Endothelial cell of umbilical vein (primary cell): ENCODE measurements at regions not wholly inside any gene's neighbourhood (a gene's known extent, or its start where the extent isn't known, plus 50 kb on each side); places are given as distances from the start of the nearest gene placed in this dataset.

Source experiments
- BruUV-seq: library from RNA; stranded (reverse); fragments of 400-500 nt; replicated peaks from 2 replicates; lab custom pipeline; 2021; lab: Mats Ljungman, UMichigan
- CTCF ChIA-PET: fragments of 300-600, 350-600 bp; sonication (Branson Sonifier 250); formaldehyde crosslinking; loops from one replicate; lab custom pipeline; 2021; ENCODE audit warnings: antibody characterized with exemption, inconsistent platforms; lab: Charles Lee
- POLR2A ChIA-PET: fragments of 300-600, 350-600 bp; sonication (Branson Sonifier 250); formaldehyde crosslinking; loops from one replicate; lab custom pipeline; 2021; ENCODE audit warnings: antibody characterized with exemption, inconsistent platforms; lab: Charles Lee
- DNase-seq: peaks from one replicate; pipeline ENCODE4 v3.0.0-alpha.2; 2011; ENCODE audit warnings: low read depth, low spot score
- FAIRE-seq: peaks from 2 replicates; lab custom pipeline; 2011; peaks lifted over from hg19 to GRCh38; lab: Jason Lieb, UNC
- H2AFZ ChIP-seq: 2 replicates; pipeline ENCODE4 v1.6.0; 2012; ENCODE audit warnings: low read depth, low read length, control low read depth, inconsistent platforms
- H3K27ac ChIP-seq: 2 replicates; pipeline ENCODE4 v1.5.1; 2011; ENCODE audit warnings: low read depth, mild to moderate bottlenecking, control low read depth, low read length, moderate library complexity; ENCODE audit not compliant: insufficient read depth
- H3K27me3 ChIP-seq, 2 experiments: 2 replicates each; pipeline versions ENCODE4 v1.6.0 to v1.6.1; 2011; ENCODE audit warnings: low read length in 2 of 2, mixed read lengths in 1 of 2; ENCODE audit not compliant: control insufficient read depth in 2 of 2, insufficient read depth in 2 of 2
- H3K36me3 ChIP-seq, 2 experiments: 2 replicates in 1 of 2; 3 replicates in 1 of 2; pipeline ENCODE4 v1.5.1; 2011; ENCODE audit warnings: low read length in 2 of 2, mild to moderate bottlenecking in 1 of 2, moderate library complexity in 1 of 2; ENCODE audit not compliant: control insufficient read depth in 2 of 2, insufficient read depth in 2 of 2; ENCODE audit errors: extremely low read depth in 1 of 2
- H3K4me1 ChIP-seq: 3 replicates; pipeline ENCODE4 v1.5.1; 2011; ENCODE audit warnings: mild to moderate bottlenecking, low read length; ENCODE audit not compliant: control insufficient read depth, insufficient read depth; ENCODE audit errors: extremely low read depth
- H3K4me2 ChIP-seq: 2 replicates; pipeline ENCODE4 v1.6.1; 2011; ENCODE audit warnings: low read length, control low read depth, mixed read lengths; ENCODE audit not compliant: insufficient read depth
- H3K4me3 ChIP-seq, 3 experiments: fragments of 200-600 bp in 1 of 3; sonication (generic), shearing (Covaris generic) in 1 of 3; replicated peaks in 1 of 3; 2 replicates each; pipeline ENCODE4 v1.5.1; 2011 to 2016; ENCODE audit warnings: control low read depth in 3 of 3, low read length in 3 of 3, mild to moderate bottlenecking in 2 of 3, inconsistent platforms in 1 of 3, low read depth in 1 of 3, moderate library complexity in 1 of 3; ENCODE audit not compliant: insufficient read depth in 1 of 3
- H3K79me2 ChIP-seq: 2 replicates; pipeline ENCODE4 v1.6.0; 2012; ENCODE audit warnings: low read length, inconsistent platforms; ENCODE audit not compliant: control insufficient read depth, insufficient read depth
- H3K9ac ChIP-seq: replicated peaks from 2 replicates; pipeline ENCODE3; 2011; ENCODE audit warnings: low read length, control low read depth; ENCODE audit not compliant: insufficient read depth; ENCODE audit errors: extremely low read depth
- H3K9me1 ChIP-seq: replicated peaks from 3 replicates; pipeline ENCODE4 v1.6.0; 2011; ENCODE audit warnings: mild to moderate bottlenecking, low read length; ENCODE audit not compliant: control insufficient read depth, insufficient read depth; ENCODE audit errors: extremely low read depth
- H3K9me3 ChIP-seq: replicated peaks from 2 replicates; pipeline ENCODE4 v1.5.1; 2012; ENCODE audit warnings: low read length, inconsistent platforms; ENCODE audit not compliant: control insufficient read depth, insufficient read depth
- H4K20me1 ChIP-seq: replicated peaks from 2 replicates; pipeline ENCODE3; 2011; ENCODE audit warnings: mild to moderate bottlenecking, low read length; ENCODE audit not compliant: control insufficient read depth, insufficient read depth; ENCODE audit errors: extremely low read depth
- CTCF ChIP-seq, 2 donors: IDR thresholded peaks; 1 replicate in 1 of 2; 2 replicates in 1 of 2; pipeline ENCODE4 v1.5.1; 2011; ENCODE audit warnings: low read length in 2 of 2, mild to moderate bottlenecking in 2 of 2, moderate library complexity in 2 of 2, control low read depth in 1 of 2, inconsistent platforms in 1 of 2, low read depth in 1 of 2; ENCODE audit not compliant: insufficient read depth in 1 of 2; ENCODE audit errors: extremely low read depth in 1 of 2
- EZH2 ChIP-seq: IDR thresholded peaks from 2 replicates; pipeline ENCODE4 v1.6.1; 2012; ENCODE audit warnings: borderline replicate concordance, low read depth, mild to moderate bottlenecking, moderate library complexity, low read length, inconsistent platforms; ENCODE audit not compliant: severe bottlenecking
- FOS ChIP-seq: IDR thresholded peaks from 2 replicates; pipeline ENCODE4 v1.6.1; 2011; ENCODE audit warnings: mild to moderate bottlenecking, low read length, moderate library complexity, borderline replicate concordance; ENCODE audit not compliant: insufficient read depth
- GATA2 ChIP-seq: IDR thresholded peaks from 2 replicates; pipeline ENCODE4 v1.7.0; 2011; ENCODE audit warnings: low read depth, mild to moderate bottlenecking, moderate library complexity, mixed read lengths, low read length; ENCODE audit not compliant: insufficient read length, insufficient read depth
- JUN ChIP-seq: IDR thresholded peaks from 2 replicates; pipeline ENCODE4 v1.6.1; 2011; ENCODE audit warnings: borderline replicate concordance, low read depth; ENCODE audit not compliant: insufficient read length, insufficient read depth
- MAX ChIP-seq: IDR thresholded peaks from 2 replicates; pipeline ENCODE4 v1.6.1; 2011; ENCODE audit not compliant: insufficient read depth, insufficient read length
- MYC ChIP-seq: IDR thresholded peaks from one replicate; pipeline ENCODE4 v1.6.1; 2011; ENCODE audit warnings: mild to moderate bottlenecking, low read depth, low read length
- POLR2A ChIP-seq: IDR thresholded peaks from 2 replicates; pipeline ENCODE4 v1.6.1; 2012; ENCODE audit warnings: low read depth, mild to moderate bottlenecking, control low read depth, low read length
- POLR2AphosphoS5 ChIP-seq: IDR thresholded peaks from 2 replicates; pipeline ENCODE4 v1.6.1; 2012; ENCODE audit warnings: low read depth, mild to moderate bottlenecking, control low read depth, low read length, moderate library complexity; ENCODE audit not compliant: insufficient read depth
- dilution Hi-C: fragments of 300-500 bp; cut with MboI; formaldehyde crosslinking; loops from one replicate; pipeline ENCODE4 v1.15.0; 2019; ENCODE audit warnings: low sequenced_read_pairs; ENCODE audit not compliant: extremely low pct_ligation_motif_present
- intact Hi-C: fragments of 100-400 bp; cut with micrococcal nuclease; formaldehyde crosslinking; loops from one replicate; pipeline ENCODE4 v1.10.0; 2022

DNA sequence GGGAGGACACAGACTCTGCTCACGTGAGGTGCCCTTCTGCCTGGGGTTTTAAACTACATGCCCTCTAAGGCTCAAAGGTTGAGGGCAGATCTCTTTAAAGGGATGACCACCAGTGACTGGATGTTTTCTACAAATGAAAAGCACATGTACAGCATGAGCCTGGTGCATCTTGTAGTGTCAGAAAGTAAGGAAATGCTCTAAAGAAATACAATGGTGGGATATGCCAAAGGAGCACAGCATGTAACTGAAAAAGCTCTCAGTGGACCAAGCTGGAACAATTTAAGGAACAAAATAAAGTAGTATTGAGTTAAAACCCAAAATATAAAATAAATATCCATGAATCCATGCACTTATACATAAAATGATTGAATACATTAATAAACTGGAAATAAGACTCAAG is 78.3 kb upstream of the SEMA6D start:
- Histone ChIP-seq H3K4me2 (no peak overlapping the region), H3K9ac (no peak overlapping the region), H3K4me3 (no peak overlapping the region), H3K79me2 (no peaks in the 10 kb centered on the region), H3K9me3 (no peaks in the 10 kb centered on the region), H3K4me1 (no peaks in the 10 kb centered on the region), H2AFZ (no peak overlapping the region), H3K27ac (no peak overlapping the region), H3K27me3 (no peaks in the 10 kb centered on the region), H3K9me1 (no peaks in the 10 kb centered on the region), H3K36me3 (no peaks in the 10 kb centered on the region), H4K20me1 (no peaks in the 10 kb centered on the region)
- no TSS peak for BruUV-seq
- ChIA-PET POLR2A (no interaction called here), CTCF (no interaction called here)
- FAIRE-seq (no peak), DNase-seq (no peak)
- TF ChIP-seq JUN (no peak), MAX (no peak), MYC (no peak), POLR2A (no peak), FOS (no peak), POLR2AphosphoS5 (no peak)
- dilution Hi-C loops (no loop called here), intact Hi-C loops (no loop called here)

- H4K20me1 ChIP-seq, result no peaks in the 10 kb centered on the region
- H3K9ac ChIP-seq, result no peak overlapping the region
- CTCF ChIA-PET, result interaction anchor here (0.8 kb wide), 1 partner anchor 8 kb away, joined by 3 read pairs; no protein-coding TSS in a partner anchor
- DNase-seq (no peak), FAIRE-seq (no peak)
- no peaks in the 10 kb centered on the region for H3K9me1 ChIP-seq
- H3K36me3 ChIP-seq, result no peaks in the 10 kb centered on the region
- no peak overlapping the region for H3K4me2 ChIP-seq
- dilution Hi-C loops, result no loop called here
- no peaks in the 10 kb centered on the region for H3K9me3 ChIP-seq
- POLR2A ChIA-PET, result no interaction called here
- intact Hi-C loops, result no loop called here
- H3K27me3 ChIP-seq, result no peaks in the 10 kb centered on the region
- H3K4me3 ChIP-seq, result no peak overlapping the region
- BruUV-seq, result no TSS peak
- H3K4me1 ChIP-seq, result no peaks in the 10 kb centered on the region
- TF ChIP-seq FOS (no peak), POLR2AphosphoS5 (no peak), GATA2 (no peak), MYC (no peak), JUN (no peak), MAX (no peak), EZH2 (no peak), CTCF (IDR thresholded peaks at IDR 0.05; ENCODE audit: extremely low read depth in 1 of 2, insufficient read depth in 1 of 2, low read depth in 1 of 2, low read length in 2 of 2) (no peak), POLR2A (no peak)
- no peaks in the 10 kb centered on the region for H3K79me2 ChIP-seq
- no peak overlapping the region for H3K27ac ChIP-seq
- H2AFZ ChIP-seq, result no peak overlapping the region
Observed at GRCh38 chr15:47640079-47640478, 77.2 kb upstream of the SEMA6D start.
